HCT116 (cell line): ENCODE measurements at regions not wholly inside any gene's neighbourhood (a gene's known extent, or its start where the extent isn't known, plus 50 kb on each side); places are given as distances from the start of the nearest gene placed in this dataset.
A peak's percentile ranks its signal among the peaks of the same experiment; 100 is the strongest.

Experiments used
- ATAC-seq: fragments of 200-7000 bp; cut with Tn5 transposase; 2 replicates; pipeline ENCODE4 v1.9.1; 2020; ENCODE audit warnings: mild to moderate bottlenecking, moderate library complexity
- BruUV-seq: library from RNA; stranded (reverse); fragments of 400-500 nt; replicated peaks from 2 replicates; lab custom pipeline; 2021; lab: Mats Ljungman, UMichigan
- CTCF ChIA-PET: fragments of 300-600 bp; sonication (Branson Sonifier 250); formaldehyde crosslinking; loops from one replicate; lab custom pipeline; 2021; ENCODE audit warnings: antibody characterized with exemption; lab: Charles Lee
- POLR2A ChIA-PET: fragments of 300-600, 350-600 bp; sonication (Branson Sonifier 250); formaldehyde crosslinking; loops from one replicate; lab custom pipeline; 2021; ENCODE audit warnings: antibody characterized with exemption; lab: Charles Lee
- RAD21 ChIA-PET, 2 experiments: fragments of 300-600 bp; sonication (Branson Sonifier 250); formaldehyde crosslinking; loops; one replicate each; lab custom pipeline; 2023; ENCODE audit warnings: low total read pairs in 2 of 2; ENCODE audit not compliant: uncharacterized antibody in 2 of 2, unreplicated experiment in 2 of 2, low non-redundant PET in 1 of 2; lab: Charles Lee
- DNase-seq: peaks from one replicate; pipeline ENCODE4 v3.0.0-alpha.2; 2010; ENCODE audit warnings: low read depth, low spot score
- H2AFZ ChIP-seq: fragments of 200-600 bp; shearing (Covaris generic), sonication (generic); 2 replicates; pipeline ENCODE4 v1.6.1; 2017; ENCODE audit warnings: low read depth, mixed run types, mixed read lengths, antibody characterized with exemption, low read length; ENCODE audit not compliant: poor library complexity, severe bottlenecking
- H3K27ac ChIP-seq: 2 replicates; pipeline ENCODE4 v1.5.1; 2012; ENCODE audit warnings: low read depth, low read length
- H3K27me3 ChIP-seq: fragments of 200-600 bp; sonication (generic); 2 replicates; pipeline ENCODE4 v1.6.1; 2016; ENCODE audit warnings: mixed run types, low read length, mixed read lengths; ENCODE audit not compliant: insufficient read depth
- H3K36me3 ChIP-seq, 2 experiments: fragments of 200-500 bp in 1 of 2; fragments of 200-600 bp in 1 of 2; sonication (Bioruptor generic) in 1 of 2; sonication (generic) in 1 of 2; 2 replicates each; pipeline versions ENCODE4 v1.5.1 to v1.6.1; 2014 to 2016; ENCODE audit warnings: low read length in 2 of 2, inconsistent platforms in 1 of 2, mixed read lengths in 1 of 2, mixed run types in 1 of 2; ENCODE audit not compliant: insufficient read depth in 2 of 2, control insufficient read depth in 1 of 2
- H3K4me1 ChIP-seq, 2 experiments: fragments of 200-600 bp in 1 of 2; sonication (generic) in 1 of 2; 2 replicates each; pipeline versions ENCODE4 v1.5.1 to v1.6.1; 2012 to 2017; ENCODE audit warnings: low read length in 2 of 2, inconsistent platforms in 1 of 2, mild to moderate bottlenecking in 1 of 2, mixed read lengths in 1 of 2, mixed run types in 1 of 2, moderate library complexity in 1 of 2; ENCODE audit not compliant: insufficient read depth in 2 of 2, control insufficient read depth in 1 of 2
- H3K4me2 ChIP-seq: fragments of 200-600 bp; sonication (generic); 2 replicates; pipeline ENCODE4 v1.6.1; 2017; ENCODE audit warnings: mixed run types, low read length, mixed read lengths
- H3K4me3 ChIP-seq, 2 experiments: fragments of 200-600 bp in 1 of 2; sonication (generic) in 1 of 2; replicated peaks in 1 of 2; 2 replicates each; pipeline ENCODE4 v1.5.1; 2011 to 2016; ENCODE audit warnings: low read length in 2 of 2, control low read depth in 1 of 2, low read depth in 1 of 2, mild to moderate bottlenecking in 1 of 2, mixed read lengths in 1 of 2, mixed run types in 1 of 2
- H3K79me2 ChIP-seq: fragments of 200-600 bp; sonication (generic); 2 replicates; pipeline ENCODE4 v1.6.1; 2017; ENCODE audit warnings: mild to moderate bottlenecking, mixed run types, low read length, moderate library complexity, mixed read lengths; ENCODE audit not compliant: insufficient read depth
- H3K9ac ChIP-seq: fragments of 200-600 bp; sonication (generic); 2 replicates; pipeline ENCODE4 v1.6.1; 2016; ENCODE audit warnings: low read length, mixed read lengths
- H3K9me2 ChIP-seq: fragments of 200-600 bp; sonication (generic), shearing (Covaris generic); 2 replicates; pipeline ENCODE4 v1.6.1; 2017; ENCODE audit warnings: mixed run types, mild to moderate bottlenecking, moderate library complexity; ENCODE audit not compliant: insufficient read depth
- H3K9me3 ChIP-seq, 2 experiments: fragments of 200-500 bp in 1 of 2; fragments of 200-600 bp in 1 of 2; sonication (Bioruptor generic) in 1 of 2; sonication (generic) in 1 of 2; 2 replicates each; pipeline ENCODE4 v1.6.1; 2014 to 2017; ENCODE audit warnings: low read length in 2 of 2, mixed read lengths in 2 of 2, inconsistent platforms in 1 of 2, low read depth in 1 of 2, mild to moderate bottlenecking in 1 of 2, mixed run types in 1 of 2, moderate library complexity in 1 of 2; ENCODE audit not compliant: control insufficient read depth in 1 of 2, insufficient read depth in 1 of 2
- H4K20me1 ChIP-seq: fragments of 200-600 bp; sonication (generic), shearing (Covaris generic); 2 replicates; pipeline ENCODE4 v1.6.1; 2017; ENCODE audit warnings: mixed run types, mild to moderate bottlenecking, moderate library complexity; ENCODE audit not compliant: insufficient read depth
- CEBPB ChIP-seq: IDR thresholded peaks from 2 replicates; pipeline ENCODE4 v1.6.1; 2012; ENCODE audit warnings: low read depth
- EZH2 ChIP-seq: fragments of 200-600 bp; sonication (generic); IDR thresholded peaks from 2 replicates; pipeline ENCODE4 v1.6.1; 2017; ENCODE audit warnings: antibody characterized with exemption, mixed run types
- EZH2phosphoT487 ChIP-seq: fragments of 200-600 bp; IDR thresholded peaks from 2 replicates; pipeline ENCODE4 v1.6.1; 2018; ENCODE audit warnings: antibody characterized with exemption, borderline replicate concordance
- FOSL1 ChIP-seq: IDR thresholded peaks from 2 replicates; pipeline ENCODE4 v1.6.1; 2012; ENCODE audit warnings: low read depth
- RAD21 ChIP-seq: IDR thresholded peaks from 2 replicates; pipeline ENCODE4 v1.6.1; 2012; ENCODE audit warnings: low read depth, mild to moderate bottlenecking
- SRF ChIP-seq: IDR thresholded peaks from 2 replicates; pipeline ENCODE4 v1.6.1; 2012; ENCODE audit warnings: low read depth
- ZFX ChIP-seq: fragments of 450-650 bp; IDR thresholded peaks from 2 replicates; pipeline ENCODE4 v1.6.1; 2017
- intact Hi-C: fragments of 100-400 bp; cut with micrococcal nuclease; formaldehyde crosslinking; loops from 2 replicates; pipeline ENCODE4 v1.10.0; 2022

GRCh38 chr5:89246252-89246651, 363.3 kb upstream of the MEF2C start:
- Histone ChIP-seq H3K4me3 (no peak overlapping the region), H3K36me3 (no peaks in the 10 kb centered on the region), H2AFZ (no peak overlapping the region), H3K9ac (no peak overlapping the region), H3K4me1 (peaks cover 0 to 3% of the 10 kb centered on the region in 2 experiments; a peak in 1 of 4 replicates), H3K9me3 (no peaks in the 10 kb centered on the region), H3K27me3 (no peaks in the 10 kb centered on the region), H3K27ac (no peak overlapping the region), H3K79me2 (no peaks in the 10 kb centered on the region)
- intact Hi-C loops = no loop called here
- DNase-seq (no peak), ATAC-seq (no peak)
- CTCF ChIA-PET = no interaction called here
- TF ChIP-seq ZFX (no peak), FOSL1 (peak; percentile 29; the same call in 1 of the 2 replicates), SRF (no peak)
- TF ChIP-seq, all 23 proteins: peak for 1
- Histone ChIP-seq H3K9me2 (no peaks in the 10 kb centered on the region), H4K20me1 (no peaks in the 10 kb centered on the region), H3K4me2 (no peak overlapping the region)
- POLR2A ChIA-PET = no interaction called here
- BruUV-seq = no TSS peak
- RAD21 ChIA-PET = no interaction called here

GRCh38 chr5:89243611-89244010, 360.6 kb upstream of the MEF2C start:
- intact Hi-C loops = no loop called here

More at GRCh38 chr5:89243611-89244010, 360.6 kb upstream of the MEF2C start:
- Histone ChIP-seq H3K9me3 (no peaks in the 10 kb centered on the region), H2AFZ (no peak overlapping the region)
- no peak for TF ChIP-seq RAD21
- TF ChIP-seq EZH2 = no peak
- no peak for TF ChIP-seq EZH2phosphoT487
- TF ChIP-seq CEBPB = no peak
- TF ChIP-seq, all 23 proteins: peak for 0
- Histone ChIP-seq H3K4me3 (no peak overlapping the region), H3K4me1 (peaks cover 0 to 3% of the 10 kb centered on the region in 2 experiments; a peak in 1 of 4 replicates), H3K27me3 (no peaks in the 10 kb centered on the region), H3K27ac (no peak overlapping the region), H3K9me2 (no peaks in the 10 kb centered on the region), H3K4me2 (no peak overlapping the region), H4K20me1 (no peaks in the 10 kb centered on the region), H3K79me2 (no peaks in the 10 kb centered on the region), H3K36me3 (no peaks in the 10 kb centered on the region), H3K9ac (no peak overlapping the region)
- POLR2A ChIA-PET = no interaction called here
- BruUV-seq = no TSS peak
- no peak for DNase-seq
- CTCF ChIA-PET = no interaction called here
- ATAC-seq = no peak
- RAD21 ChIA-PET = no interaction called here
